ENCODE measurements at regions not wholly inside any gene's neighbourhood (a gene's known extent, or its start where the extent isn't known, plus 50 kb on each side); places are given as distances from the start of the nearest gene placed in this dataset.

- POLR2A ChIA-PET: no interaction called here
- Histone ChIP-seq H3K4me1 (no peaks in the 10 kb centered on the region), H3K27ac (no peak overlapping the region), H3K9me3 (no peaks in the 10 kb centered on the region), H3K4me3 (no peak overlapping the region), H3K4me2 (no peak overlapping the region)
- 37% methylated on average over 3 of the region's 3 CpGs for WGBS (ENCODE audit: missing lambda C conversion rate)
- no peak for ATAC-seq
- no peak for FAIRE-seq
- CTCF ChIA-PET: no interaction called here
- no peak for TF ChIP-seq PHF8 (IDR thresholded peaks at IDR 0.05; ENCODE audit: borderline replicate concordance, low read depth)
- TF ChIP-seq REST (IDR thresholded peaks at IDR 0.05): no peak
- TF ChIP-seq FOSB (CRISPR knock-in tag; IDR thresholded peaks at IDR 0.05): no peak
- TF ChIP-seq MAFK (IDR thresholded peaks at IDR 0.05; ENCODE audit: partially characterized antibody): no peak
- TF ChIP-seq SMC3 (IDR thresholded peaks at IDR 0.05): no peak
- no peak for TF ChIP-seq MYC (IDR thresholded peaks at IDR 0.05; ENCODE audit: borderline replicate concordance, low read length)
- no peak for DNase-seq (ENCODE audit: low read depth in 1 of 2, low spot score in 1 of 2)
These were observed 677.6 kb downstream of the SOCS6 start for GRCh38 chr18:70966419-70966818.

GRCh38 chr18:70961939-70962338 is 673.1 kb downstream of the SOCS6 start:
- FAIRE-seq: no peak
- TF ChIP-seq HOXB13 (CRISPR knock-in tag; IDR thresholded peaks at IDR 0.05; ENCODE audit: low read depth) (no peak), KDM5A (IDR thresholded peaks at IDR 0.05) (no peak), HOXB5 (CRISPR knock-in tag; IDR thresholded peaks at IDR 0.05) (no peak), HES2 (IDR thresholded peaks at IDR 0.05) (no peak), NR3C1 (IDR thresholded peaks at IDR 0.05) (no peak), ZSCAN20 (CRISPR knock-in tag; IDR thresholded peaks at IDR 0.05) (no peak), ZFP36 (IDR thresholded peaks at IDR 0.05; ENCODE audit: borderline replicate concordance, partially characterized antibody) (no peak), BHLHE40 (IDR thresholded peaks at IDR 0.05; ENCODE audit: low read depth, low read length) (no peak)
- no peak overlapping the region for H3K27ac ChIP-seq
- DNase-seq (ENCODE audit: low read depth in 1 of 2, low spot score in 1 of 2): no peak
- H3K9me3 ChIP-seq: no peaks in the 10 kb centered on the region
- 45% methylated on average over 3 of the region's 3 CpGs for WGBS (ENCODE audit: missing lambda C conversion rate)
- H3K4me3 ChIP-seq: no peak overlapping the region
- ChIA-PET POLR2A (no interaction called here), CTCF (no interaction called here)
- no peak overlapping the region for H3K4me2 ChIP-seq
- H3K4me1 ChIP-seq: no peaks in the 10 kb centered on the region
- no peak for ATAC-seq

DNA sequence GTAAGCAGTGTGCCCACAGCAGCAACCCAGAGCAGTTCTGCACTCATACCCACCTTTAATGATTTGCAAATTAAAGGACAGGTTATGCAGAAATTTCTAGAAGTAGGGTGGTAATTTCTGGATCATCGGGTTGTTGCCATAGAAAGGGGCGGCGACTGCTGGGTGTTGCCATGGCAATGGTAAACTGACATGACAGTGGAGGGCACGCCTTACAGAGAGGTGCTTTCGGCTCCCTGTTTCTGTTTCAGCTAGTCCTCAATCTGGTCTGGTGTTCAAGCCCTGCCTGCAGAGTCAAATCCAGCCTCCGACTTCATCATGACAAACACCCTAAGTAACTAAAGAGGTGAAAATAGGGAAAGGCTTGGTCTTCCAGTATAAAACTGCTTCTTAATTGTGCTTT is 667.7 kb downstream of the SOCS6 start:
- Histone ChIP-seq H3K27ac (no peak overlapping the region), H3K4me1 (no peaks in the 10 kb centered on the region), H3K4me2 (no peak overlapping the region), H3K9me3 (no peaks in the 10 kb centered on the region), H3K4me3 (no peak overlapping the region)
- DNase-seq (ENCODE audit: low read depth in 1 of 2, low spot score in 1 of 2) (no peak), FAIRE-seq (no peak), ATAC-seq (no peak)
- TF ChIP-seq SMC3 (IDR thresholded peaks at IDR 0.05) (no peak), ESRRA (IDR thresholded peaks at IDR 0.05; ENCODE audit: borderline replicate concordance, low read length) (no peak)
- POLR2A ChIA-PET: no interaction called here
- WGBS (ENCODE audit: missing lambda C conversion rate): 30% methylated on average over 6 of the region's 6 CpGs
- CTCF ChIA-PET: no interaction called here

DNA sequence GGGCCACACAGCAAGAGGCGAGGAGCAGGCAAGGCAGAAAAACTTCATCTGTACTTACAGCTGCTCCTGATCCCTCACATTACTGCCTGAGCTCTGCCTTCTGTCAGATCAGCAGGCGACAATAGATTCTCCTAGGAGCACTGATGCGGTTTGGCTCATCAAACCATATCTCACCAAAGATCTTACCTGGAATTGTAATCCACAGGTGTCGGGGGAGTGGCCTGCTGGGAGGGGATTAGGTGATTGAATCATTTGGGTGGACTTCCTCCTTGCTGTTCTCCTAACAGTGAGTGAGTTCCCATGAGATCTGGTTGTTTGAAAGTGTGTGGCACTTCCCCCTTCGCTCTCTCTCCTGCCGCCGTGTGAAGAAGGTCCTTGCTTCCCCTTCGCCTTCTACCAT is 647.3 kb downstream of the SOCS6 start:
- TF ChIP-seq NPAS2 (CRISPR knock-in tag; IDR thresholded peaks at IDR 0.05; ENCODE audit: borderline replicate concordance): no peak
- no peak for TF ChIP-seq MYC (IDR thresholded peaks at IDR 0.05; ENCODE audit: borderline replicate concordance, low read length)
- no peak for ATAC-seq
- ChIA-PET POLR2A (no interaction called here), CTCF (interaction anchor here (1.2 kb wide), 1 partner anchor 1608 kb away, joined by 3 read pairs; the partner anchor contains the start of gene CBLN2)
- Histone ChIP-seq H3K4me2 (no peak overlapping the region), H3K27ac (no peak overlapping the region), H3K4me1 (no peaks in the 10 kb centered on the region), H3K9me3 (no peaks in the 10 kb centered on the region), H3K4me3 (no peak overlapping the region)
- no peak for DNase-seq (ENCODE audit: low read depth in 1 of 2, low spot score in 1 of 2)
- no peak for FAIRE-seq
- 38% methylated on average over 8 of the region's 8 CpGs for WGBS (ENCODE audit: missing lambda C conversion rate)
